T-helper 2 cell (primary cell): ENCODE measurements at regions not wholly inside any gene's neighbourhood (a gene's known extent, or its start where the extent isn't known, plus 50 kb on each side); places are given as distances from the start of the nearest gene placed in this dataset.

ENCODE experiments used
- DNase-seq, 5 experiments: peaks; one replicate each; pipeline versions ENCODE4 v3.0.0 to v3.0.0-alpha.2; 2012 to 2022

DNA sequence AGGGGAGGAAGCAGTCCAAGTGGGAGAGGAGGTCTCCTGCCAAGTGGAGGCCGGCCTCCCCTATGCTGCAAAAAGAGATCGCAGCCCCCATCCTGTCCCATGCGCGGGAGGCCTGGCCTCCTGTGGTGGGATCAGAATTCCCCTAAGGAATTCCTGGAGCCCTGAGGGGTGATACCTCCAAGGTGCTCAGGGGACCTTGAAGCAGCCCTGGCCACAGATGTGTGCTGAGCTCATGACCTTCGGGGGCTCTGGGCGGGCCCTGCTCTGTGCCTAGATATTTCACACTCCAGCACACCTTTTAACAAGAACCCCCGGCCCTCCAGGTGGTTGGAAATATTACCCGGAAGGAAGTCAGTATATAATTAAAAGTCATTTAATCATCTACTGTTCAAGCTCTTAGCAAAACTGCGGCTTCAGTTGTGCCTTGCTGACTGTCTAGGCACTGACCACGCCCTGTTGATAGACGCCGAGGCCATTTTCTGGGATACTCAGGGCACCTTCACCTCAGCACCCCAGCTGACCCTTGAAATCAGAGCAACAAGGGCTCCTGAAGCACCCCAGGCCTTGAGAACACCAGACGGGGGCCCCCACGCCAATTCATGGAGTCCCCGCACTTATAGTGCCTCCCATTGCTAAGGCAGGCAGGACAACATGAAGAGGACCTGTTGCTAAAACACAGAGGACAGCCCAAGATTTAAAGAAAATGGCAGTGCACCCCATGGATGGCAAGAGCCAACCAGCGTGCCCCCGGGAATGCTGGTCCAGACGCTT is 119.1 kb downstream of the NDUFA10 start:
- no peak for DNase-seq

DNA sequence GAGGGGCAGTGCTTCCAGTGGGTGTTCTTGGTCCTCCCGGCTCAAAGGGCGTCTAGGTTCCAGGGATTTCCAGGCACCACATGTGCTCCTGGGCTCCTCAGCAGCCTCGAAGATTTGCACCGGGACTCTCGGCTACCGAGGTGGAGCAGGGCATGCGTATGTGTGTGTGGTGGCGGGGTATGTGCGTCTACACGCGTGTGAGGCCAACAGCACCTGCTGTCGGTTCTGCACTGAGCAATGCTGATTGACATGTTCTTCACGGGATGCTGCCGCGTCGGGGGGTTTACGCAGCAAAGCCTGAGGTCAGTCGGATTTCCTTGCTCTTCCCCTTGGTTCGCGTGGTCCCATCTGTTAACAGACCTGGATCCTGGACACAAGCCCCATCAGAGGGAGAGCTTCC is 119.8 kb downstream of the NDUFA10 start:
- no peak for DNase-seq

DNA sequence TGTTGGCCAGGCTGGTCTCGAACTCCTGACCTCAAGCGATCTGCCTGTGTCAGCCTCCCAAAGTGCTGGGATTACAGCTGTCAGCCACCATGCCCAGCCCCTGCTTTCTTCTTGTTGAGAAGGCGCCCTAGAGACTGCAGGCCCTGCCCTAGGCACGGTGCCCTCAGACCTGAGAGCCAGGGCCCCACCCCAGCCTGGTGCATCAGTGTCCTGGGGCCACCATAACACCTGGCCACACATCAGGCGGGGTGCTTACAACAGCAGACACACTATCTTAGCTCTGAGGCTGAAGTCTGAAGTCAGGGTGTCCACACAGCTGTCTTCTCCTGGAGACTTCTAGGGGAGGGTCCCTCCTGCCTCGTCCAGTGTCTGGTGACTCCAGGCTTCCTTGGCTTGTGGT is 120.6 kb downstream of the NDUFA10 start:
- no peak for DNase-seq

DNA sequence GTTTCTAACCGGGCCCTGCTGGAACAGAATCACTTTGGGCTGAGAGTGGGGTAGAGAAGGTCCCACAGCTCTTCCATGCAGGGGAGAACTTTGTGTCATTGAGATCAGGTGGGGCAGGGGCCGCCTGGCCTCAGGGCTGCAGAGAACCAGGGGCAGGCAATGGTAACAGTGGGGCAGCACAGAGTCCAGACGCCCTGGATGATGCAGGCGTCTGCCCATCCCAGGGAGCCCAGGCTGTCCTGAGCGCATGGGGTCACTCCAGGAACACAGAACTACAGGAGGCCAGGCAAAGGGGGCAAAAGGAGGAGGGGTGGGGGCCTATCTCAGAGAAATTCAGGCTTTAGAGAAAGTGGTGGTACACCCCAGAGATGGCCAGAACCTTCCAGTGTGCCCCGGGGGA is 121.3 kb downstream of the NDUFA10 start:
- no peak for DNase-seq

DNA sequence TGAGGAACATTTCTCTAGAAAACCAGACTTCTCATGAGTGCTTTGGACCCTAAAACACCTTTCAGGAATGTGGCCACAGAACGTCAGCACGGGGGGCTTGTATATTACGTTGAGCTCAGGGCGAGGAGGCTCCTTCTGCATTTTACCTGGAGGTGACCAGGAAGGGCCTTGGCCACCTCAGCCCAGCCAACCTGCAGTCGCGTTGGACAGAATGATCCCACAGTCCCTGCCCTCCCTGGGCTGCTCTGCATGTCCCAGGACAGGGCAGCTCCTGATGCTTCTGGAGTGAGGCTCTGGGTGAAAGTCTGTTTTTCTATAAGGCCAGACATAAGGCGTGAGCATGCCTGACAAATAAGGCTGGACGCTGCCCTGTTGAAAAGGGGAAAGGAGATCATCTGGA is 121.9 kb downstream of the NDUFA10 start:
- DNase-seq = no peak

DNA sequence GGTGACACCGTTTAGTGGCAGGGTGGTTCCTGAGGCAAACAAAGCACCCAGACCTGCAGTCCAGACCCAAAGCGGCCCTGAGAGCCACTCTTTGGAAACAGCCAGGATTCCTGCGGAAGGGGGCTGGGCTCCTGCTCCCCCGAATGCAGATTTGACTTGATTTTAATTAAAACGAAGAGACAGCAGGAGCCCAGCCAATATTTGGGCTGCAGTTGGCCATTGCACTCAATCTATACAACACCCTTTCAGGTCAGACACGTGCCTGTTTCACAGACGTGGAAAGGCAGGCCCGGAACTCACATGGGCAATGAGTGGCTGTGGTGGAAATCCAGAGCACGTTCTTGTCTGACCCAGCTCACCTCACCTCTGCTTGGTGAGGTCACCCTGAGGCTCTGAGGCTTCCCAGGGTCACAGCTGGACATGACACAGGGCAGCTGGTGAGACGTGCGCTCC is 122.4 kb downstream of the NDUFA10 start:
- no peak for DNase-seq

DNA sequence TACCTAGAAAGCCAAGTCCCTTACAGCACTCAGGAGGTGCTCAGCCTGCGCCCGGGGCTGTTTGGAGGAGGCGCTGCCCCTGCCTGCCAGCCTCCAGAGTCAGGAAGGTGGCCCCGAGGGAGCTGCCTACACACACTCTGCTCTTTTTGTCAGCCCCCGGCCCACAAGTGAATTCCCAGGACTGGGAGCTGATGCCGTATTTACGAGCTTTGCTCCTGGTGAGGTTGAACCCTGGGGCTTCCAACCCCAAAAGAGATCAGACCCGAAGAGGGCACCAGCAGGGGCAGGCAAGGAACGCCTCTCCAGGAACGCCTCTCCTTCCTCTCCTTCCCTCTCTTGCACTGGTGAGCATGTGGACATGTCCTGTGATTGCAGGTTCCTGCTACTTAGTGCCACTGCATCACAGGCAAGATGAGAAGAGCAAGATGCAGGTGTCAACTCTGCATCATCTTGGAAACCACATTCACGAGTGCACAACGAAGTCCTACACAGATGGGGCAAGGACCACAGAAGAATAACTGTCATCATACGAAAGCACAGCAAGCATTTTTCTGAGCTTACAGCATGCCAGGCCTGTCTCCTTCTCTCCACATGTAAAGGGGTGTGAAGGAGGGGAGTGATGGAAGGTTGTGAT is 126.7 kb downstream of the NDUFA10 start:
- no peak for DNase-seq

DNA sequence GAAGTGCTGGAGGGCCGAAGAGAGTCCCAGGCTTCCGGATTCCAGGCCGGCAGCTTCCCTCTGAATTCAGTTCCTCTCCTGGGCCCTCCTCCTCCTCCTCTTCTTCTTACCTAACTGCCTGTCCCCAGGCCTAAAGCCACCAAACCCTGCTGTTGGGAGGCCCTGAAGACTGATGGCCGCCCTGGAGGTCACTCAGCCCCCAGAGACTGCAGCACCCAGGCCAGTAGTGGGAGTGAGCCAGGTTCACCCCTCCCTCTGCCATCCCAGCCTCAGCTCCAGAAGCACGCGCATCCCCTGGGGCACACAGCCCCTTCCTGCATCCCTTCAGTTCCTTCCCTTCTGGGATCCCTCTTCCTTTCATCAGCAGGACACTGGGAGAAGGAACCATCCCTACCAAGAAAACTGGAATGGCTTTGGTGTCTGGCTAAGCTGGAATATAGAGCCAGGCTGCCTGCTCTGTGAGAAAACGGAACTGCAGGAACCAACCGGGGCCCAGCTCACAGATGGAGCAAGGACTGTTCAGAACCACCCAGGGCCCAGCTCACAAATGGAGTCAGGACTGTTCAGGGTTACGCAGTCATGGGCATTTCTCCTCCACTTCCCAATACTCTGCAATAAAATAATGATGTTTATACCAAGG is 127.4 kb downstream of the NDUFA10 start:
- no peak for DNase-seq

DNA sequence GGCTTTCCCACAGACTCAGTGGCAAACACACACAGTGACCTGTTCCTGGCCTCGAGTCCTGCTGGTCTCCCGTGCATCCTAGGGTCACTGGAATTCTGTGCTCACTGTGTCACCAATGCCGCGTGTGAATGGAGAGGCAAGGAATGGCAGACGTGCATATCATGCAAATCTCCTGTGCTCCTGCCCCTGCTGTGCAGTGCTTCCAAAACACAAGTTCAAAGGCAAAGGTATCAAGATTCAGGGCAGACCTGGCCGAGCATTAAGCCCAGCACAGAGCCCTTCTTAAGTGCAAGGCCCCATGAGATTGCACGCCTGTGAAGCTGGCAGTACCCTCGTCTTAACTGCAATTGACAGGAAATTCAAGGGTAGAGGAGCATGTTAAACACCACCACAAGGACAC is 129.1 kb downstream of the NDUFA10 start:
- no peak for DNase-seq

DNA sequence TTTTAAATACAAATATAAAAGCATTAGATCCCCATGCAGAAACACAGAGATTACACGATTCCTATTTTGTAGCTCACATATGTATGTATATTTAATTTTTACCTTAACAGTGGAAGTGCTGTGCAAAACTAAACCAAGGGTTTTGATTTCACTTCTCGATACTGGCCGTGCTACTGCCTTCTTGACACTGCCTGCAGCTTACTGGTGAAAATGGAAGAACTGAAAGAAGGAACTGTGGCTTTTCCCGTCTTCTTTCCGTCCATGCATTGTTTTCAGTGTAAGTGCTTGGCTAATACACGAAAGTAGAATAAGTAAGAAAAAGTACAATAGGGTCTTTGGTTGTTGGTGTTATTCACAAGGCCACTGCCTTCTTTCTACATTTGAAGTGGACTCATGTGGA is 129.5 kb downstream of the NDUFA10 start:
- DNase-seq = no peak

DNA sequence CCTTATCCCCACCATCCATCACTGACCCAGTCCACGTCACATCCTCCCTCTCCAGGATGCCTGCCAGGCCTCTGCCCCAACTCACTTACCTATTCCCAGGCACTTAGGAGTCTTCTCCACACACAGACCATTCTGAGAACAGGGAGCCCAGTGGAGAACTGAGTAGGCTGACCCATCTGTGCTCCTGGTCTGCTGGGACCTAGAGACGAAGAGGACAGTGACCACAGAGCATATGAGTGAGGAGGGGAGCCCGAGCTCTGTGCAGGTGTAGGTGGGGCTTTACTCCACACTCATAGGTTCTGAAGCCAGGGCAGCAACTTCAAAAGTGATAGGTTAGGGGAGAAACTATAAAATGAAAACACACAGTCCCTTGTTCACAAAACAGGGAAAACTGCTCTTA is 130.0 kb downstream of the NDUFA10 start:
- no peak for DNase-seq

DNA sequence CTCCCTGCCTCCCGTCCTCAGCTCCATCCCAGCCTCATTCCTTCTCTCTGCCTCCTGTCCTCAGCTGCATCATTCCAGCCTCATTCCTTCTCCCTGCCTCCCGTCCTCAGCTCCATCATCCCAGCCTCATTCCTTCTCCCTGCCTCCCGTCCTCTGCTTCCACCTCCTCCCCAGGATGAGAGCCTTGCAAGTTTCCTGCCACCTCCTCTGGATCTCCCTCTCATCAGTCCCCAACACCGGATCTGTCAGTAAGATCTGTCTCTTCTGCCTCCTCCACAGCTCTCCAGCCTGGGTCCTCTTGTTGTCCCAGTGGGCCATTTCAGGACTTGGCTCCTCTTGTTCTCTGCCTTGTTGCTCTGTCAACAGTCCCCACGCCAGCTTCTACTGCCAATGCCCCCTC is 130.9 kb downstream of the NDUFA10 start:
- no peak for DNase-seq

DNA sequence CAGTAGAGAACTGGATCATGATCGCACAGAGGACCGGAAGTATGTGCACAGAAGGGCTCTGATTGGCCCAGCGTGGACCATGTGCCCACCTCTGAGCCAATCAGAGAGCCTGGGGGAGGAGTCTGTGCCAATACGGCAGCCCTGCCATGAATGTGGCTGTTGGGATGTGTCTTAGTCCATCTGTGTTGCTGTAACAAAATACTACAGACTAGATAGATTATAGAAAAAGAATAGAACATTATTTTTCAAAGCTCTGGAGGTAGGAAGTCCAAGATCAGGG is 132.0 kb downstream of the NDUFA10 start:
- no peak for DNase-seq

DNA sequence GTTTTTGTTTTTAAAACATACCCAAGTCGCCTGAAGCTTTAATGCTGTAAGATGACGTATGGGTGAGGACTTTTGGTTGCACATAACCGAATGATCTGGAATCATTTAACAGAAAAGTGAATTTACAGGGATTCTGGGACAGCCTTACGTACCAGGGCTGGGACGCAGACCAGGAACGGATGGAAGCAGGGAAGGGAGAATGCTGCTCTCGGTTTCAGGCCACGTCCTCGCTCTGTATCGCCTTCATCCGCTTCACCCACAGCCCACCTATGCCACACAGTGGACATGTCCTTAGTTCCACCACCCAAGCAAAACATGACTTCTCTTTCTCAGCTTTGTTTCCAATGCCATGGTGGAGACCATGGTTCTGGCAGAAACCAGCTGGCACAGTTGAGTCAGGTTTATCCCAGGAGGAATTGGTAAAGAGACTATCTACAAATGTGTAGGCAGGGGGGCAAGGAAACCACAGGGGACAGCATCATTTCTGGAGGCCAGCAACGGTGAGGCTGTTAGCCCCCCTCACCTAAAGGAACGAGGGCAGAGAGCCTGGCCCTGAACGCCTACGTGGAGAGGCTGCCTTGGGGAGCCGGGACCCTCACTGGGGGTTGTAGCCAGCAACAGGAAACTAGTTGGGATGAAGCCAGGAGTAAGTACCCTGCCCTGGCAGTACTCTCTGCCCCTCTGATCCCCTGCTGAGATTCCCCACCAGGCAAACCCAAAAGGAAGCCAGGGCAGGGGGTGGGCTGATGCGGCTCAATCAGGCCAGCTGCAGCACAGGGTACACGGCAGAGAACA is 132.5 kb downstream of the NDUFA10 start:
- DNase-seq = no peak

DNA sequence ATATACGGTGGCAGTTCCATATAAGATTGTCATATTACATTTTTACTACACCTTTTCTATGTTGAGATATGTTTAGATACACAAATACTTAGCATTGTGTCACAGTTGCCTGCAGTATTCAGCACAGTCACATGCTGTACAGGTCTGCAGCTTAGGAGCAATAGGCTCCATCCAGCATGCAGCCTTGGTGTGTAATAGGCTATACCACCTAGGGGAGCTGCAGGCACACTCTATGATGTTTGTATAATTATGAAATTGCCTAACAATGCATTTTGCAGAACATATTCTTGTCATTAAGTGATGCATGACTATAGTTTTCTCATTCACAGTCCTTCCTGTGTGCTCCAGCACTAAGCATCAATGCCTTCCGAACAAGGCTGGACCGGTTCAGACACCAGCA is 133.4 kb downstream of the NDUFA10 start:
- DNase-seq = no peak

DNA sequence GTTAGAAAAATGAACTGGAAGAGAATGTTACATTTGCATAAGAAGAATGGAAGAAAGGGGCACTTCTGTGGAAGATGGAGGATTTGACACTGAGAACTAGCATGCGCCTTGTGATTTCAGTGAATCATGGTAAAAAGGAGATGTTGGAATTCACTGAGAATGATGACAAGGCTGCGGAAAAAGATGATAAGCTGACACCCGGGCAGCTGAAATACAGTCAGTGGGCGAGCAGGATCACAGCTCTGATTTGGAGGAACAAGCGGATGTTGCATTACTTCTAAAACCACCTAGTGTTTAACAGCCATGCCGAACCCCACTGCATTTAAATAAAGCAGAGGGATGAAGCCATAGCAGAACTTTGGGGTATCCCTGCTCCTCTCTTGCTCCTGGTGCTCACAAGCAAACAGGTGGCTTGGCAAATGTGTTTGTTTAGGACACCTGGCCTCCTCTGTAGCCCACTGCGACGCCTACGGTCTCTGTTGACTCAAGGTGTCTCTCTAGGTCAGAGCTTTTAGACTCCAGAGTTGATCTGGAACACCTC is 134.9 kb downstream of the NDUFA10 start:
- DNase-seq = no peak

DNA sequence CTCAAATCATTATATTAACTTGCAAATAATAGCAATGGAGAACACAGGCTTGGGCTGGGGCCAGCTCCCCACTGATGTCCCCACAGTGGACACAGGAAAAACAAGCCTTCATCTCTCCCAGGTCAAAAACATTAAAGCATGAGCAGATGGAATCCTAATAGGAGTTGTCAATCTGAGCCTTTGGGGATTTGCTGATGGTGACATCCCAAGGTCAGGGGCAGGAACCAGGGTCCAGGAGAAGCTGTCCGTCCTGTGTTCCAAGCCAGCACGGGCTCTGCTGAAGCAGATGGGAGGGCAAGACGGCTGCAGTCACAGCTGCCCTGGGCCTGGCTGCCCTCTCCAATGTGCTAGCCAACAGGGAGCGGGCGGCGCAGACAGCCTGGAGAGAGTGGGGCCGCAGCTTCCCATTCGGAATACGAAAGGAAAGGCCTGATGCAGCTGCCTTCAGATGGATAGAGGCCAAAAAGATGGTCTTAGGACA is 135.5 kb downstream of the NDUFA10 start:
- DNase-seq = no peak

DNA sequence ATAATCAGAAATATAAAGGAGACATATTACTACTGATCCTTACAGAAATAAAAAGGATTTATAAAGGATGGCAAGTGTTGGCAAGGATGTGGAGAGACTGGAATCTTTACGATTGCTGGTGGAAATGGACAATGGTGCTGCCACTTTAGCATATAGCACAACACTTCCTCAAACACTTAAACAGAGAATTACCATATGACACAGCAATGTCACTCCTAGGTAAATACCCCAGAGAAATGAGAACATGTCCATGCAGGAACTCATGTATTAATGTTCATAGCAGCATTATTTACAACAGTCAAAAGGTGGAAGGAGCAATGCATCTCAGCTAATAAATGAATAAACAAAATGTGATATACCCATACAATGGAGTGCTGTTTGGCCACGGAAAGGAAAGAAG is 137.5 kb downstream of the NDUFA10 start:
- DNase-seq = no peak

DNA sequence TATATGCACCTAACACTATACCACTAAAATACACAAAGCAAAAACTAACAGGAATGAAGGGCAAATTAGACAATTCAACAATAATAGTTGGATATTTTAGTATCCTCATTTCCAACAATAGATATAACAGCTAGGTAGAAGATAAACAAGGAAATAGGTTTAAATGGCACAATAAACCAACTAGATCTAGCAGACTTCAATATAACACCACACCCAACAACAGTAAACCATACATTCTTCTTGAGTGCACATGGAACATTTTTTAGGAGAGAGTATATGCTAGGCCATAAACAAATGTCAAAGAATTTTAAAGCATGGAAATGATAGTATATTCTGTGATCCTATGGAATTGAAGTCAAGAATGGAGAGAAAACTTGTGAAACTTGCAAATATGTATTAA is 138.4 kb downstream of the NDUFA10 start:
- DNase-seq = no peak

DNA sequence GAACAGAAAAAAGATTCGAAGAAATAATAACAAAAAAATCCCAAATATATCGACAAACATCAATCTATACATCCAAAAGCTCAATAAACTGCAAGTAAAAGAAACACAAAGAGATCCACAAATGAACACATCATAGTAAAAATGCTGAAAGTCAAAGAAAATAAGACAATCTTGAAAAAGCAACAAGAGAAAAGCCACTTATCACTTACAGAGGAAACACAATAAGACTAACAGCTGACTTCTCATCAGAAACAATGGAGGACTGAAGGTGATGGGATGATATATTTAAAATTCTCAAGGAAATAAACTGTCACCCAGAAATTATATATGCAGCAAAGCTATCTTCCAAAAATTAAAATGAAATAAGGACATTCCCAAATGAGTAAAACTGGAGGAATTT is 140.3 kb downstream of the NDUFA10 start:
- DNase-seq = no peak

DNA sequence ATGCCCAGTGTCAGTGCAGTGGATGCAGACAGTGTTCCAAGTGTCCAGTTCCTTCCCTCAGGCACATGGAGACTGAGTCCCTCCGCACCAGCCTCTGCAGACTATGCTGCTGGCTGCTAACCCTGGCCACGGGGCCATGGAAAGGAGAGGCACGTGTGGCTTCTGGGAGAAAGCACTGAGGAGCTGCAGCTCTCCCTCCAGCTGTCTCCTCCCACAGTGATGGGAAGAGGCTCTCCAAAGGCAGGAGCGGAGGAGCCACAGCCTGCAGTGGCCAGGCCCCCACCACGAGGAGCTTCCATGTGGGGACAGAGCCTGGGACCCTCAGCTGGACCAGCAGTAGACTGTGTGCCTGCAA is 141.1 kb downstream of the NDUFA10 start:
- no peak for DNase-seq

DNA sequence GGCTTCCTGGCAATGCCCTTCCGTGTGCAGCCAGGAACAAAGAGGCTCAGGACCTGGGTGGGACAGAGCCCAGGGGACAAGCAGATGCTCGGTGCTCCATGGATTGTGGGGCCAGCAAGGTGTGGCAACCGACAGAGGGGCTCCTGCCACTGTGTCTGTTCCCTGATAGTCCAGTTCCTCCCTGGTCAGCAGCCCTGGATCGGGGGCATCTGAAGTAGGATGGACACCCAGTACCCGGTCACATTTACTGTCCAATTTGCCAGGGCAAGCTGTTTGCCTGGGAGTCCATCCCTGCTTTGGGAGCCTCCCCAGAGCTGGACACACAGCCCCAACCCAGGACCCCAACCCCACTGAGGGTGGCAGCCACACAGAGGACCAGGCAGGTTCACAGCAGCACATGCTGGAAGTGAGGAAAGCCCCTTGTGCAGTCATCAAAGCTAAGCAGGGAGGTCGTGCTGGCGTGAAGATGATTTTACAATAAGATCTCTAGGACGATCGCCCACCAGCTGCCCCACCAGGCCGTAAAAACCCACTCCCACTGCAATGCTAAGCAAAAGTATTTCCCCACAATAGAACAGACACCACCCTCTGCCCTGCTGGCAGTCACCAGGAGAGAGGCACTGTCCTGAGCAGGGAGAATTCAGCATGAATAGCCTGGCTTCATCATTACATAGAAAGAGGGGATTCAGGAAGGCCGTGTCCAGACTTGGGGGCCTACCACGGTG is 141.7 kb downstream of the NDUFA10 start:
- DNase-seq = no peak

DNA sequence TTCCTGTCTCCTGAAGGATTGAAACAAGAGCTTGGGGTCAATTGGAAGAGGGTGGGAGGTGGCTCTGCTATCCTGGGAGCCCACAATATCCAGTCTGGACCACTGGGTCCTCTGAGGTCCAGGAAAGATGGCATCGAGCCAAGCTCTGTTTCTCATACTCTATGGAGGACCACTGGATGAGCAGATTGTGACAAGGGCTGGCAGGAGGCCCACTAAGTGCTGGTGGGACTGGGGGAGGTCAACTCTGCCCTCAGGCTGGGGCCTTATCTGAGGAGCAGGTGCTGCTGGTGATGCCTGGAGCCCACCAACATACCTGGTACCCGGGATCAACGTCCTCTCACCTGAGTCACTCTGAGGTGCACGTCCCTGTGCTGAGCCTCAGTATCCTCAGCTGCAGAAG is 142.4 kb downstream of the NDUFA10 start:
- DNase-seq = no peak
